HG03354 (cell line): ENCODE measurements at regions not wholly inside any gene's neighbourhood (a gene's known extent, or its start where the extent isn't known, plus 50 kb on each side); places are given as distances from the start of the nearest gene placed in this dataset.
A peak's percentile ranks its signal among the peaks of the same experiment; 100 is the strongest.

ENCODE experiments used
- ATAC-seq: cut with Tn5 transposase; IDR thresholded peaks from one replicate; pipeline ENCODE4 v1.9.1; 2021; ENCODE audit warnings: mild to moderate bottlenecking; ENCODE audit not compliant: unreplicated experiment, poor library complexity, severe bottlenecking

GRCh38 chr7:34263168-34263567 is 357.8 kb downstream of the BMPER start:
- ATAC-seq: no peak

DNA sequence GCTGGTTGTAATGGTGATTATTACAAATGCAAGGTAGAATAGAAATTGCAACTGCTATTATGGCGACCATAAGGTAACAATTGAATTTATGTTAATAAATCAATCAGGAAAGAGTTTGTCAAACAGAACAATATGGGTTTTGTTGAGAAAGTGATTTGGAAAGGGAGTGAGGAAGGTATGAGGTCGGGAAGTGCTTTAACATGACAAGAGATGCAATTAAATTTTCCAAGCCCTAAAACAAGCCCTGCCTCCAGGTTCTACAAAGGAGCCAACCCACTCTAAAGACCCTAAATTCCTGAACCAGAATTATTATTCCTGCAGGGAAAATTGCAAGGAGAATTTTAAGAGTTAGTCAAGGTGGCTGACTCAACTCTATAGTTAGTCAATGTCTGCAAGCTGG is 363.7 kb downstream of the BMPER start:
- ATAC-seq: no peak

- no peak for ATAC-seq
Observed at GRCh38 chr7:34275624-34276023, 370.3 kb downstream of the BMPER start.

GRCh38 chr7:34277016-34277802 is 371.9 kb downstream of the BMPER start:
- peak; percentile 75 for ATAC-seq

GRCh38 chr7:34277803-34278199 is 372.5 kb downstream of the BMPER start:
- no peak for ATAC-seq

DNA sequence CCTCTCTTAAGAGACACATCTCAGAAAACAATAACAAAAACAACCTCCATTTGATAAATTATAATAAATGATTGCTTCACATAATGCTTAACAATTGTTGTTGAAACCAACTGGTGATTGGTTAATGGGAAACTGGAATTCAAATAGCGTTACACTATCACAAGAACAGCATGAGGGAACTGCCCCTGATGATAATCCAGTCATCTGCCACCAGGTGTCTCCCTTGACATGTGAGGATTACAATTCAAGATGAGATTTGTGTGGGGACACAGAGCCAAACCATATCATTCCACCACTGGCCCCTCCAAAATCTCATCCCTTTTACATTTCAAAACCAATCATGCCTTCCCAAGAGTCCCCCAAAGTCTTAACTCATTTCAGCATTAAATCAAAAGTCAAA is 375.9 kb downstream of the BMPER start:
- ATAC-seq: no peak

DNA sequence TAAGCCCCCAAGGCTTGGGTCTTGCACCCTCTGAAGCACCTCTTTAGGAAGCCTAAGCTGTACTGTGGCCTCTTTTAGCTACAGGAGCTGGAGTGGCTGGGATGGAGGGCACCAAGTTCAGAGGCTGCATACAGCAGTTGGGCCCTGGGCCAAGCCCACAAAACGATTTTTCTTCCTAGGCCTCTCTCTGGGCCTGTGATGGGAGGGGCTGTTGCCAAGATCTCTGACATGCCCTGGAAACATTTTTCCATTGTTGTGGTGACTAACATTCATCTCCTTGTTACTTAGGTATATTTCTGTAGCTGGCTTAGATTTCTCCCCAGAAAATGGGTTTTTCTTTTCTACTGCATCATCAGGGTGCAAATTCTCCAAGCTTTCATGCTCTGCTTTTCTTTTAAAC is 375.7 kb upstream of the NPSR1 start:
- ATAC-seq: no peak

- ATAC-seq: no peak
Observed at GRCh38 chr7:34296663-34297062, 361.4 kb upstream of the NPSR1 start.

DNA sequence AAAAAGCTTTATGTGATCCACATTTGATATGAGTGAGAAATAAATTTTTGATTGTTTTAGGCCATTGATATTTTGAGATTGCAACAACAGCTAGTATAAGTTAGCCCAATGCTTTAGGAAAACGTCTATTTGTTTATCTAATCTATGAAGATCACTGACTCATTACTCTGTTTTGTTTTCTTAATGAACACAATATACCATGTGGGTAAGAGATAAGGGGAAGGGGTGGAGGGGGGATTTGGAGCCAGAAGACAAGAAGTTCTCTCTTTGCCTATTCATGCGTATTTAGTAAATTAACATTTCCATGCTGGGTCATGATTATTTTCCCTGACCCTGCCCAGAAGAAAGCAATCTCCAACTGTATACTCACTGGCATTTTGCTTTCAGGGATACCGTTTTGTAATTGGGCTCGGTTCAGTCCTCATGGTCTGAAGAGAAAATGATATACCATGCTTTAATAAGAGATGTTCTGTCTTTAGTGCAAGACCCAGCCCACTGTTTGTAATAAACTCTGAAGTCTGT is 359.5 kb upstream of the NPSR1 start:
- no peak for ATAC-seq

DNA sequence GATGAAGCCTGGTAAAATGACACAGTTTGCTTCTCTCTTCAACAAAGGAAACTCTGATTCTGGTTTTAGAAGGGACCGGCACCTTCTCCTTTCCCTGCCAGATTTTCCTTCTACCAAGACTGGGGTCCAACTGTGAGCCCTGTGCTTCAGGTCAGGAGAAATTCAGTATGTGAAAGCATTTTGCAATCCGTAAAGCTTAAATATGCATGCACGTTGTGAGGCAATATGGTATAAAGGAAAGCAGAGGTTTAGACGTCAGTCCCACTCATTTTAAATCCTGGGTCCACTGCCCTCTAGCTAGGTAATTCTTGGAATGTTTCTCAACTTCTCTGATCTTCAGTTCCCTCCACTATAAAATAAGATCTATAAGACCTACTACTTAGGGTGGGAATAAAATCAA is 359.0 kb upstream of the NPSR1 start:
- ATAC-seq: no peak

GRCh38 chr7:34307540-34307939 is 350.5 kb upstream of the NPSR1 start:
- ATAC-seq: no peak

GRCh38 chr7:34308595-34308994 is 349.4 kb upstream of the NPSR1 start:
- no peak for ATAC-seq

DNA sequence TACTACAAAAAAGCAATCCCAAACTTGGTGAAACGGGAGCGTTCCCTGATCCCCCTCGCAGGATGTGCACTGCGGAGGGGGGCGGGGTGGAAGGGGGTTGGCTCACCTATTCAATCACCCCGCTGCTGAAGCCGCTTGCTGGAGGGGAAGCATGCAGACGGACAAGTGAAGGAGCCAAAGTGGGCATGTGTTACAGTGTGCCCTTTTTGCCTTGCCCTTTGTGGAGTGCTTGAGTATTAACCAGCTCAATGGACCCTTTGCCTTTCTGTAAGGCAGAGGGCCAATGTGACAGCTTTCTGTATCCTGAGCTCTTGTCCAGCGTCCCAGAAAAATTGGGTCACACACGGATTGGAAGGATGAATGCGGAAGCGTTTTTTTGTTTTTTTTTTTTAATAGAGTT is 348.9 kb upstream of the NPSR1 start:
- no peak for ATAC-seq

- ATAC-seq: no peak
Observed at GRCh38 chr7:34309584-34309983, 348.4 kb upstream of the NPSR1 start.

- no peak for ATAC-seq
Observed at GRCh38 chr7:34311591-34311990, 346.4 kb upstream of the NPSR1 start.

DNA sequence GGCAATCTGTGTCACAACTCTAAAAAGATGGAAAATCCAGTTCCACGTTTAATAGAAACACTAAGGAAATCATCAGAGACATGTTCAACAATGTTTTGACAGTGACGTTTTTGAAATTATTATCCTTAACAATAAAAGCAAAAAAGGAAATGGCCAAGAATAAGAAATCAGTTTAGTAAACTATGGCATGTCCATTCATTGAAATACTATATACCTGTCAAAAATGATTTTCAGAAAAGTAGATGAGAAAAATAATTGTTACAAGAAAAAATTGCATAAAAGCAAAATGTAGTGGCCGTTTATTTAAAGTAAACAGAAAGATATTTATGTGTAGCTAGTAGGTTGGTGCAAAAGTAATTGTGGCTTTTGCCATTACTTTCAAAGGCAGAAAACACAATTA is 345.4 kb upstream of the NPSR1 start:
- no peak for ATAC-seq

DNA sequence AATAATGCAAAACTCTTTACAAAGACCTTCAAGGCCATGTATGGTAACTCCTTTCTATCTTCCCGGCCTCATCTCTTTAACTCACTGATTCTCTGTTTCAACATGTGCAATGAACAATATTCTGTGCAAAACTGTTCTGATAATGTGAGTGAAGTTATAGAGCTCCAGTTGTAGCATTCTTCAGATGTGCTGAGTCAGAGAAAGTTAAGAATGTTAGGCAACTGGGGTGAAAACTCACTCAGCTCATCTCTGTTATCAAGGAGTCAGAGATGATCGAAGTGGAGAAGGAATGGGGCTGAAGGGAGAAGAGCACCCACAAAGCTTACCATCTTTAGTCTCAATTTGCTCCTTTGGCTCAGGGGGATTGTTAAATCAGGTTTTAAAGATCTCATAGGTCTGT is 344.7 kb upstream of the NPSR1 start:
- ATAC-seq: no peak

- no peak for ATAC-seq
Observed at GRCh38 chr7:34315032-34315431, 343.0 kb upstream of the NPSR1 start.

GRCh38 chr7:34317039-34317438 is 341.0 kb upstream of the NPSR1 start:
- ATAC-seq: no peak

GRCh38 chr7:34320412-34320811 is 337.6 kb upstream of the NPSR1 start:
- ATAC-seq: no peak

GRCh38 chr7:34320926-34321661 is 336.9 kb upstream of the NPSR1 start:
- peak; percentile 90 for ATAC-seq
